ENCODE measurements at regions not wholly inside any gene's neighbourhood (a gene's known extent, or its start where the extent isn't known, plus 50 kb on each side); places are given as distances from the start of the nearest gene placed in this dataset.
"Not testable (repeated sequence)": the region's sequence is repeated elsewhere in the genome, so short reads cannot be mapped to it uniquely, and the experiment has no call there.

- DNase-seq = no peak
These were observed 107.0 kb upstream of the SMLR1 start for GRCh38 chr6:130720076-130720715.

GRCh38 chr6:130724089-130724488 is 103.1 kb upstream of the SMLR1 start:
- no peak for DNase-seq

GRCh38 chr6:130725551-130725950 is 101.7 kb upstream of the SMLR1 start:
- no peak for DNase-seq

GRCh38 chr6:130728064-130728463 is 99.1 kb upstream of the SMLR1 start:
- not testable (repeated sequence) for DNase-seq

GRCh38 chr6:130730600-130730999 is 96.6 kb upstream of the SMLR1 start:
- no peak for DNase-seq

GRCh38 chr6:130734161-130734560 is 93.0 kb upstream of the SMLR1 start:
- DNase-seq = no peak

GRCh38 chr6:130740308-130740707 is 86.9 kb upstream of the SMLR1 start:
- no peak for DNase-seq

- DNase-seq = no peak
These were observed 85.0 kb upstream of the SMLR1 start for GRCh38 chr6:130742131-130742681.

- DNase-seq = no peak
These were observed 84.0 kb upstream of the SMLR1 start for GRCh38 chr6:130743175-130743574.

GRCh38 chr6:130744576-130745366 is 82.4 kb upstream of the SMLR1 start:
- DNase-seq = no peak

- DNase-seq = no peak
These were observed 79.2 kb upstream of the SMLR1 start for GRCh38 chr6:130748041-130748440.

GRCh38 chr6:130749402-130749801 is 77.8 kb upstream of the SMLR1 start:
- no peak for DNase-seq

- no peak for DNase-seq
These were observed 74.9 kb upstream of the SMLR1 start for GRCh38 chr6:130752267-130752666.

GRCh38 chr6:130754786-130755367 is 72.3 kb upstream of the SMLR1 start:
- no peak for DNase-seq

GRCh38 chr6:130755368-130756034 is 71.7 kb upstream of the SMLR1 start:
- DNase-seq = no peak

GRCh38 chr6:130756824-130757223 is 70.4 kb upstream of the SMLR1 start:
- no peak for DNase-seq

- no peak for DNase-seq
These were observed 68.4 kb upstream of the SMLR1 start for GRCh38 chr6:130758813-130759212.

GRCh38 chr6:130760006-130760405 is 67.2 kb upstream of the SMLR1 start:
- DNase-seq = no peak

GRCh38 chr6:130761286-130761685 is 65.9 kb upstream of the SMLR1 start:
- DNase-seq = no peak

GRCh38 chr6:130765181-130765727 is 62.0 kb upstream of the SMLR1 start:
- no peak for DNase-seq

GRCh38 chr6:130766239-130767144 is 60.7 kb upstream of the SMLR1 start:
- DNase-seq = no peak

- DNase-seq = no peak
These were observed 57.3 kb upstream of the SMLR1 start for GRCh38 chr6:130769861-130770260.
